ENCODE measurements at regions not wholly inside any gene's neighbourhood (a gene's known extent, or its start where the extent isn't known, plus 50 kb on each side); places are given as distances from the start of the nearest gene placed in this dataset.
A peak's percentile ranks its signal among the peaks of the same experiment; 100 is the strongest.

DNA sequence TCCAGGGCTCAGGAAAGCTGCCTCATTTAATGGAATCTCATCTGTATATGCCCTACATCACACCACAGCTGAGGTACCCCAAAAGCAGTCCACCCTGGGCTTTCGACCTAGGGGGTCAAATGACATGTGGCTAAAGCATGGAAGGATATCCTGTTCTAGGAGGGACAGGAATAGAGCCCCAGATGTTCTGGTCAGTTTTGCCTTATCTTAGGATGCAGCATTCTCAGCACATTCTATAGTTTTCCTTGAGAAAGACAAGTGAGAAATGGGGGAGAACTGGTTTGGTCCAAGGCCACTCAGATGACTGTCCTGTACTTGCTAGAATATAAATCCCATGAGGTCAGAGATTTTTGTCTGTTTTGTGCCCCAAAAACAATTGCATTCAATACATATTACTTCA is 688.0 kb upstream of the ZEB2 start:
- peaks cover 3% of the 10 kb centered on the region for H3K9me3 ChIP-seq (ENCODE audit: control insufficient read depth, insufficient read depth, low read length)
- no peak overlapping the region for H3K4me3 ChIP-seq (ENCODE audit: low read depth, low read length)
- no peaks in the 10 kb centered on the region for H3K27me3 ChIP-seq (ENCODE audit: control insufficient read depth, insufficient read depth, low read length)
- no peaks in the 10 kb centered on the region for H3K4me1 ChIP-seq (ENCODE audit: control insufficient read depth, insufficient read depth, low read length)
- 100% methylated on average over 1 of the region's 1 CpG for WGBS (ENCODE audit: insufficient coverage)
- no peaks in the 10 kb centered on the region for H3K36me3 ChIP-seq (ENCODE audit: control insufficient read depth, insufficient read depth, low read length)
- DNase-seq (ENCODE audit: low read depth in 4 of 6, low spot score in 6 of 6), result no peak
- H3K27ac ChIP-seq (ENCODE audit: low read depth, low read length), result no peak overlapping the region

DNA sequence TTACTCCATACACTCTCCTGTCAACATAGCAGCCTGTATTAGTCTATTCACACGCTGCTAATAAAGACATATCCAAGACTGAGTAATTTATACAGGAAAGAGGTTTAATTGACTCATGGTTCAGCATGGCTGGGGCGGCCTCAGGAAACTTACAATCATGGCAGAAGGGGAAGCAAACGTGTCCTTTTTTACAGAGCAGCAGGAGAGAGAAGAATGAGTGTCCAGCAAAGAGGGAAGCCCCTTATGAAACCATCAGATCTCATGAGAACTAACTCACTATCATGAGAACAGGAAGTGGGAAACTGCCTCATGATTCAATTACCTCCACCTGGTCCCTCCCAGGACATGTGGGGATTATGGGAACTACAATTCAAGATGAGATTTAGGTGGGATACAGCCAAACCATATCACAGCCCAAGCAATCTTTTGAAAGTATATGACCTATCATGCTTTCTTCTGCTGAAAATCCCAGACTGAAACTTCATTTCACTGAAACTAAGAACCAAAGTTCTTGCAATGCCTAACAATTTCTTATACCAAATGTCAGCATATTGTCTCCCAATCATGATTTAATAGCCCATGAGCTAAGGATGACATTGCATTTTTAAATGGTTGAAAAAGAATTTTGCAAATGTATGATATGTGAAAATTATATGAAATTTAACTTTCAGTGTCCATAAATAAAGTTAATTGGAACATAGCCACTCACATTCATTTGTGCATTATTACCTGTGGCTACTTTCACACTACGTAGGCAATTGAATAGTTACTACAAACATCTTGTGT is 686.8 kb upstream of the ZEB2 start:
- no peak for DNase-seq (ENCODE audit: low read depth in 4 of 6, low spot score in 6 of 6)
- H3K4me1 ChIP-seq (ENCODE audit: control insufficient read depth, insufficient read depth, low read length), result no peaks in the 10 kb centered on the region
- H3K4me3 ChIP-seq (ENCODE audit: low read depth, low read length), result no peak overlapping the region
- peaks cover 3% of the 10 kb centered on the region for H3K9me3 ChIP-seq (ENCODE audit: control insufficient read depth, insufficient read depth, low read length)
- H3K27ac ChIP-seq (ENCODE audit: low read depth, low read length), result no peak overlapping the region
- H3K27me3 ChIP-seq (ENCODE audit: control insufficient read depth, insufficient read depth, low read length), result no peaks in the 10 kb centered on the region
- no peaks in the 10 kb centered on the region for H3K36me3 ChIP-seq (ENCODE audit: control insufficient read depth, insufficient read depth, low read length)
- WGBS (ENCODE audit: insufficient coverage), result 100% methylated on average over 1 of the region's 4 CpGs

DNA sequence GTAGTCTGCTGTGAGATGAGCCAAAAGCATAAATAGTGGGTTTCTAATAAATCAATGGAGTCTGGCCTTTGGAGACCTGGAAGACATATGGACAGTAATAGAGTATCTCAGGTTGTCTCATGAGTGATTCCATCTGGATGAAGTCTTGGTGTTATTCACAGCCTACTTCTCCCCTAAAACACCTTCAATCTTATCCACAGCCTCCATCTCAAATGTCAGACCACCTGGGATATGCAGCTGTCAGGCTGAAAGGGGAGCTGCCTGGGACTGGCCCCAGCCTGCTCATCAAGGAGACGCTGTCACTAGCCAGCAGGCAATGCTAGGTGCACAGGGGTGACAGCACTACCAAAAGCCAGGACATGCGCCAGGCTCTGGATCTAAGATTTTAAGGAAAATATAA is 684.0 kb upstream of the ZEB2 start:
- DNase-seq (ENCODE audit: low read depth in 4 of 6, low spot score in 6 of 6), result no peak
- no peak overlapping the region for H3K27ac ChIP-seq (ENCODE audit: low read depth, low read length)
- H3K36me3 ChIP-seq (ENCODE audit: control insufficient read depth, insufficient read depth, low read length), result no peaks in the 10 kb centered on the region
- 86% methylated on average over 1 of the region's 2 CpGs for whole genome bisulfite sequencing (ENCODE audit: insufficient coverage)
- no peaks in the 10 kb centered on the region for H3K9me3 ChIP-seq (ENCODE audit: control insufficient read depth, insufficient read depth, low read length)
- no peaks in the 10 kb centered on the region for H3K27me3 ChIP-seq (ENCODE audit: control insufficient read depth, insufficient read depth, low read length)
- peaks cover 4% of the 10 kb centered on the region for H3K4me1 ChIP-seq (ENCODE audit: control insufficient read depth, insufficient read depth, low read length)
- no peak overlapping the region for H3K4me3 ChIP-seq (ENCODE audit: low read depth, low read length)

DNA sequence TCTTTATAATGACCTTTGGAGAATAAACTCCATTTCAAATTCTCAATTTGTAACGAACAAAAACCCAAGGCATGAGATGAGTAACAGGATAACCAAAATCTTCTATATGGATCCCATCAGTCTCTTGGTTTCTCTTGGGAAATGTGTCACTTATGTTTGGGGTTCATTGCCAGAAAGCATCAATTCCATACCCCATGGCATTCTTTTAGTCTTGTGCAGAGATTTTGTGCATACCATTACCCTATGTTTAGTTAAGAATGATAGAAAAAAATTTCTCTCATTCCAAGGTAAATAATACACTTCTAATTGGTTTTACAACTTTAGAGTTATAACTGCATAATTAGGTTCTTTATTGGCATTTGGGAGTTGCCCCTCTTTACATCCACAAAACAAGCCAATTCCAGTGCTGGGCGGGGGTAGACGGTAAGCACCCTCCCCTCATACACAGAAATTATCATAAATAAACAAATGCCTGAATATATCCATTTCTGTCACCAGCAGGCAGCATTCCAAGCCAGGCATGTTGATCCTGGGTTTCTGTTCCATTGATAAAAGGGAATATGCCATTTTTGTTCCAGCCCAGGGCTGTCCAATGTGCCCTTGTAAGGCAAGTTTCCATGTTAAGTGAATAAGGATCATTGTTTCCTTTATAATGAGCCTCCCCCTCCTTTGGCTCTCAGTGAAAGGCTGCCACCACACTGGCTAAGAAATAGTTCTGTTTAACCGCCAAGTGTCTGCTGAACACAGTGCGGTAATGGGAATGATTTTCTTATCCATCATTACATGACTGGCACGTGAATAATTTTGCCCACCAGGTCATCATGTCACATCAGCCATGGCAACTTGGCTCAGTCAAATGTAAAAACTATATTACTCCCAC is 680.1 kb upstream of the ZEB2 start:
- no peaks in the 10 kb centered on the region for H3K36me3 ChIP-seq (ENCODE audit: control insufficient read depth, insufficient read depth, low read length)
- peaks cover 4% of the 10 kb centered on the region for H3K4me1 ChIP-seq (ENCODE audit: control insufficient read depth, insufficient read depth, low read length)
- 50% methylated on average over 3 of the region's 6 CpGs for WGBS (ENCODE audit: insufficient coverage)
- no peak overlapping the region for H3K4me3 ChIP-seq (ENCODE audit: low read depth, low read length)
- H3K27ac ChIP-seq (ENCODE audit: low read depth, low read length), result peak overlapping the region; percentile 29
- no peaks in the 10 kb centered on the region for H3K27me3 ChIP-seq (ENCODE audit: control insufficient read depth, insufficient read depth, low read length)
- no peaks in the 10 kb centered on the region for H3K9me3 ChIP-seq (ENCODE audit: control insufficient read depth, insufficient read depth, low read length)
- DNase-seq (ENCODE audit: low read depth in 4 of 6, low spot score in 6 of 6), result peak in 5 of 6 donors; percentile 43 to 89 (median 66)

DNA sequence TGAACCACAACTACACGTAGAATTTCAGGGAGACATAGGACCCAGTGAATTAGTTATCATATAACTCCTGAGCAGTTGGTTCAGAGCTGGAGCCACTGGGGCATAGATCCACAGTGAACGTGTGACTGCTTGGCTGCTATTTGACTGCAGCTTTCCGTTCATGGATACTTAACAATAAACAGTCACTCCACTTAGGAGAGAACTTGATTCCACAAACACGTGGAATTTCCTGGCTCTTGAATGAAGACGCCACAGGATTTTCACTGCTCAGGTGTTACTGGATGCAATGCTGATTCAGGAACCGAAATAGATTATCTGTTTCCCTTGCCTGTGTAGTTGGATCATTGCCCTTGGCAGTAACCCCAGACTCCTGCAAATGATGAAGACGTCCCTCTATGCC is 679.1 kb upstream of the ZEB2 start:
- H3K27me3 ChIP-seq (ENCODE audit: control insufficient read depth, insufficient read depth, low read length), result no peaks in the 10 kb centered on the region
- DNase-seq (ENCODE audit: low read depth in 4 of 6, low spot score in 6 of 6), result peak in 2 of 6 donors; percentile 38 to 67
- H3K4me3 ChIP-seq (ENCODE audit: low read depth, low read length), result no peak overlapping the region
- 52% methylated on average over 4 of the region's 7 CpGs for WGBS (ENCODE audit: insufficient coverage)
- no peaks in the 10 kb centered on the region for H3K9me3 ChIP-seq (ENCODE audit: control insufficient read depth, insufficient read depth, low read length)
- H3K36me3 ChIP-seq (ENCODE audit: control insufficient read depth, insufficient read depth, low read length), result no peaks in the 10 kb centered on the region
- no peak overlapping the region for H3K27ac ChIP-seq (ENCODE audit: low read depth, low read length)
- H3K4me1 ChIP-seq (ENCODE audit: control insufficient read depth, insufficient read depth, low read length), result peaks cover 4% of the 10 kb centered on the region

DNA sequence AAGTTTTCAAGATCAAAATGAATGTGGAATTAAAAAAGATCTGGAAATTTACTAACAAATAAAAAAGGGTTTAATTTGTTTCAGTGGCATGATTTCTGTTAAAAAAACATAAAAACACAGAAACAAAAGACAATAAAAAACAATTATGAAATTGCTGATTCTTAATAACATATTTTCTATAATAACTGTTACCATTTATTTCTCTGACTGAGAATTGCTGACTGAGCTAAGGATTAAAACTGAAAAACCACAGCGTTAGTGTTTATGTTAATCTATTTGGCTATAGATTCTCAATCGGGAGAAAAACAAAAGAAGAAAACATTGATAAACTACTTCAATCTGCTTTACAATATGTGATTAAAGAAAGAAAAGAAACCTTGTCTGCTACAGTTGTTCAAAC is 678.6 kb upstream of the ZEB2 start:
- H3K27me3 ChIP-seq (ENCODE audit: control insufficient read depth, insufficient read depth, low read length), result no peaks in the 10 kb centered on the region
- DNase-seq (ENCODE audit: low read depth in 4 of 6, low spot score in 6 of 6), result no peak
- no peaks in the 10 kb centered on the region for H3K9me3 ChIP-seq (ENCODE audit: control insufficient read depth, insufficient read depth, low read length)
- WGBS (ENCODE audit: insufficient coverage), result no CpG with 5 or more reads among the region's 2 CpGs
- H3K27ac ChIP-seq (ENCODE audit: low read depth, low read length), result no peak overlapping the region
- H3K4me3 ChIP-seq (ENCODE audit: low read depth, low read length), result no peak overlapping the region
- H3K4me1 ChIP-seq (ENCODE audit: control insufficient read depth, insufficient read depth, low read length), result peaks cover 4% of the 10 kb centered on the region
- H3K36me3 ChIP-seq (ENCODE audit: control insufficient read depth, insufficient read depth, low read length), result no peaks in the 10 kb centered on the region

DNA sequence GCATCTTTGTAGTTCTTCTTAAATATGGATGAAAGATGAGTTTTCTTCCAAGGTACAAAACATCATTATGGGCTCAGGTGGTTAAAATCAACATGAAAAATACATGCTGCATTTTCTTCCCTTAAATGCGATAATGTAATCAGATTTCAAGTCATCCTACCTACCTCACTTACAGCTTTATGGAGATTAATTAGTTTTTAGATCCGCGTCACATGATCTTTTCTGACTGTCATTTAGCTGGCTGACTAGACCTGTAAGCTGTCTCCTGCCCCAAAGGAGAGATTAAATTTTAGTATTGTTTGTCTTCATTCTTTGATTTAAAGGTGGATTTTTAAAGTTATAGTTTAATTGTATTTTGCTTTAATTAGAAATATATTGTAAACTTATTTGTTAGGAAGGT is 678.0 kb upstream of the ZEB2 start:
- Histone ChIP-seq H3K27ac (ENCODE audit: low read depth, low read length) (no peak overlapping the region), H3K4me1 (ENCODE audit: control insufficient read depth, insufficient read depth, low read length) (peaks cover 4% of the 10 kb centered on the region), H3K9me3 (ENCODE audit: control insufficient read depth, insufficient read depth, low read length) (no peaks in the 10 kb centered on the region), H3K4me3 (ENCODE audit: low read depth, low read length) (no peak overlapping the region), H3K27me3 (ENCODE audit: control insufficient read depth, insufficient read depth, low read length) (no peaks in the 10 kb centered on the region), H3K36me3 (ENCODE audit: control insufficient read depth, insufficient read depth, low read length) (no peaks in the 10 kb centered on the region)
- DNase-seq (ENCODE audit: low read depth in 4 of 6, low spot score in 6 of 6), result no peak
- WGBS (ENCODE audit: insufficient coverage), result 80% methylated on average over 1 of the region's 3 CpGs

DNA sequence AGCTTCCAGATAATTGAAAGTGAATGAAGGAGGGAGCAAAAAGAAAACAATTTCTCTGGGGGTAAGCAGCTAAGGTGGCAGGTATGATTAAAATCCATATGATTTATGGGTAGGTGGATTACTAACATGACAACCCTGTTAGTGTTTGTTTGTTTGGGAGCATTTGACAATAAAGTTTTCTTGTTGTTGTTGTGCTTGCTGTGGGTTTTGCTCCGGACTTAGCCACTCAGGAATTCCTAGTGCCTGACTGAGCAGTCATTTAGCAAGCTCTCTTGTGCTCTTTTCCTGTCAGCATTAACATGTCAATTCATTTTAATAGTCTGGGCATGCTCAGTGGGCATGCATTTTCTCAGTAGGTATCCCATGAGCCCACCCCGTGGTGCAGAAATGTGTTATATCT is 674.8 kb upstream of the ZEB2 start:
- 14% methylated on average over 1 of the region's 2 CpGs for WGBS (ENCODE audit: insufficient coverage)
- Histone ChIP-seq H3K9me3 (ENCODE audit: control insufficient read depth, insufficient read depth, low read length) (no peaks in the 10 kb centered on the region), H3K27me3 (ENCODE audit: control insufficient read depth, insufficient read depth, low read length) (no peaks in the 10 kb centered on the region), H3K27ac (ENCODE audit: low read depth, low read length) (no peak overlapping the region), H3K4me1 (ENCODE audit: control insufficient read depth, insufficient read depth, low read length) (no peaks in the 10 kb centered on the region), H3K4me3 (ENCODE audit: low read depth, low read length) (no peak overlapping the region), H3K36me3 (ENCODE audit: control insufficient read depth, insufficient read depth, low read length) (no peaks in the 10 kb centered on the region)
- DNase-seq (ENCODE audit: low read depth in 4 of 6, low spot score in 6 of 6), result peak in 1 of 6 donors; percentile 67

DNA sequence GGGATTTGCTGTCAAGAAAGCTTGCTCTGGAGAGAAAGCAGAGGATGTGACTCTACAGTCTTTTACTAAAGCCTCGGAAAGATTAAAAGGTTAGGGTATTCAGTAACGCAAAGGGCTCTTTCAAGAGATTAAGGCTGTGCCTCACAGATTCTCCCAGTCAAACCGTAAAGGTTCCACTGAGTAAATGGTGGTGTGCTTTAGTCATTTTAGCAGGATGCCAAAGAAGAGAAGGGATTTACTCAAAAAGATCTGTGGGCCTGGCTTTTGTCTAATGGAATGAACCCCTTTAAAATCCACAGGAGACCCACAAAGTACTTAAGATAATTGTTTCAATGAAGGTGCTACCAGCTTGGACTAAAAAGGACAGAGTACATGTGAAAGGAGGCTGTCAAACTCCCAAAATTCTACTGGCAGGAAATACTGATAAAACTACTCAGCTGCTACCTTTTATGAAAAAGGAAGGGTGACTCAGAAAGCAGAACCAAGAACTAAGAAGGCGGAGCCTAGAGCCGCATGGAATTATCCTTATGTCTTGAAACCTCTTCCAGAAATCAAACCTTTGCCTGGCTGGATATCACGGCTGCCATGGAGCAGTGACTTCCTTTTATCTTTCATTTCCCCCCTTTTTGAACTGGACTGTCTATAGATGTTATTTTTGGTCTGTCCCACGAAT is 670.2 kb upstream of the ZEB2 start:
- Histone ChIP-seq H3K27me3 (ENCODE audit: control insufficient read depth, insufficient read depth, low read length) (no peaks in the 10 kb centered on the region), H3K4me3 (ENCODE audit: low read depth, low read length) (no peak overlapping the region)
- 91% methylated on average over 5 of the region's 7 CpGs for WGBS (ENCODE audit: insufficient coverage)

More for the DNA sequence above, 670.2 kb upstream of the ZEB2 start:
- no peak overlapping the region for H3K27ac ChIP-seq (ENCODE audit: low read depth, low read length)
- H3K4me1 ChIP-seq (ENCODE audit: control insufficient read depth, insufficient read depth, low read length), result no peaks in the 10 kb centered on the region
- H3K36me3 ChIP-seq (ENCODE audit: control insufficient read depth, insufficient read depth, low read length), result no peaks in the 10 kb centered on the region
- no peaks in the 10 kb centered on the region for H3K9me3 ChIP-seq (ENCODE audit: control insufficient read depth, insufficient read depth, low read length)
- DNase-seq (ENCODE audit: low read depth in 4 of 6, low spot score in 6 of 6), result no peak
